Endothelial cell of umbilical vein (primary cell): ENCODE measurements at regions not wholly inside any gene's neighbourhood (a gene's known extent, or its start where the extent isn't known, plus 50 kb on each side); places are given as distances from the start of the nearest gene placed in this dataset.

Experiments
- BruUV-seq: library from RNA; stranded (reverse); fragments of 400-500 nt; replicated peaks from 2 replicates; lab custom pipeline; 2021; lab: Mats Ljungman, UMichigan
- CTCF ChIA-PET: fragments of 300-600, 350-600 bp; sonication (Branson Sonifier 250); formaldehyde crosslinking; loops from one replicate; lab custom pipeline; 2021; ENCODE audit warnings: antibody characterized with exemption, inconsistent platforms; lab: Charles Lee
- POLR2A ChIA-PET: fragments of 300-600, 350-600 bp; sonication (Branson Sonifier 250); formaldehyde crosslinking; loops from one replicate; lab custom pipeline; 2021; ENCODE audit warnings: antibody characterized with exemption, inconsistent platforms; lab: Charles Lee
- DNase-seq: peaks from one replicate; pipeline ENCODE4 v3.0.0-alpha.2; 2011; ENCODE audit warnings: low read depth, low spot score
- FAIRE-seq: peaks from 2 replicates; lab custom pipeline; 2011; peaks lifted over from hg19 to GRCh38; lab: Jason Lieb, UNC
- H2AFZ ChIP-seq: 2 replicates; pipeline ENCODE4 v1.6.0; 2012; ENCODE audit warnings: low read depth, low read length, control low read depth, inconsistent platforms
- H3K27ac ChIP-seq: 2 replicates; pipeline ENCODE4 v1.5.1; 2011; ENCODE audit warnings: low read depth, mild to moderate bottlenecking, control low read depth, low read length, moderate library complexity; ENCODE audit not compliant: insufficient read depth
- H3K27me3 ChIP-seq, 2 experiments: 2 replicates each; pipeline versions ENCODE4 v1.6.0 to v1.6.1; 2011; ENCODE audit warnings: low read length in 2 of 2, mixed read lengths in 1 of 2; ENCODE audit not compliant: control insufficient read depth in 2 of 2, insufficient read depth in 2 of 2
- H3K36me3 ChIP-seq, 2 experiments: 2 replicates in 1 of 2; 3 replicates in 1 of 2; pipeline ENCODE4 v1.5.1; 2011; ENCODE audit warnings: low read length in 2 of 2, mild to moderate bottlenecking in 1 of 2, moderate library complexity in 1 of 2; ENCODE audit not compliant: control insufficient read depth in 2 of 2, insufficient read depth in 2 of 2; ENCODE audit errors: extremely low read depth in 1 of 2
- H3K4me1 ChIP-seq: 3 replicates; pipeline ENCODE4 v1.5.1; 2011; ENCODE audit warnings: mild to moderate bottlenecking, low read length; ENCODE audit not compliant: control insufficient read depth, insufficient read depth; ENCODE audit errors: extremely low read depth
- H3K4me2 ChIP-seq: 2 replicates; pipeline ENCODE4 v1.6.1; 2011; ENCODE audit warnings: low read length, control low read depth, mixed read lengths; ENCODE audit not compliant: insufficient read depth
- H3K4me3 ChIP-seq, 3 experiments: fragments of 200-600 bp in 1 of 3; sonication (generic), shearing (Covaris generic) in 1 of 3; replicated peaks in 1 of 3; 2 replicates each; pipeline ENCODE4 v1.5.1; 2011 to 2016; ENCODE audit warnings: control low read depth in 3 of 3, low read length in 3 of 3, mild to moderate bottlenecking in 2 of 3, inconsistent platforms in 1 of 3, low read depth in 1 of 3, moderate library complexity in 1 of 3; ENCODE audit not compliant: insufficient read depth in 1 of 3
- H3K79me2 ChIP-seq: 2 replicates; pipeline ENCODE4 v1.6.0; 2012; ENCODE audit warnings: low read length, inconsistent platforms; ENCODE audit not compliant: control insufficient read depth, insufficient read depth
- H3K9ac ChIP-seq: replicated peaks from 2 replicates; pipeline ENCODE3; 2011; ENCODE audit warnings: low read length, control low read depth; ENCODE audit not compliant: insufficient read depth; ENCODE audit errors: extremely low read depth
- H3K9me1 ChIP-seq: replicated peaks from 3 replicates; pipeline ENCODE4 v1.6.0; 2011; ENCODE audit warnings: mild to moderate bottlenecking, low read length; ENCODE audit not compliant: control insufficient read depth, insufficient read depth; ENCODE audit errors: extremely low read depth
- H3K9me3 ChIP-seq: replicated peaks from 2 replicates; pipeline ENCODE4 v1.5.1; 2012; ENCODE audit warnings: low read length, inconsistent platforms; ENCODE audit not compliant: control insufficient read depth, insufficient read depth
- H4K20me1 ChIP-seq: replicated peaks from 2 replicates; pipeline ENCODE3; 2011; ENCODE audit warnings: mild to moderate bottlenecking, low read length; ENCODE audit not compliant: control insufficient read depth, insufficient read depth; ENCODE audit errors: extremely low read depth
- CTCF ChIP-seq, 2 donors: IDR thresholded peaks; 1 replicate in 1 of 2; 2 replicates in 1 of 2; pipeline ENCODE4 v1.5.1; 2011; ENCODE audit warnings: low read length in 2 of 2, mild to moderate bottlenecking in 2 of 2, moderate library complexity in 2 of 2, control low read depth in 1 of 2, inconsistent platforms in 1 of 2, low read depth in 1 of 2; ENCODE audit not compliant: insufficient read depth in 1 of 2; ENCODE audit errors: extremely low read depth in 1 of 2
- EZH2 ChIP-seq: IDR thresholded peaks from 2 replicates; pipeline ENCODE4 v1.6.1; 2012; ENCODE audit warnings: borderline replicate concordance, low read depth, mild to moderate bottlenecking, moderate library complexity, low read length, inconsistent platforms; ENCODE audit not compliant: severe bottlenecking
- FOS ChIP-seq: IDR thresholded peaks from 2 replicates; pipeline ENCODE4 v1.6.1; 2011; ENCODE audit warnings: mild to moderate bottlenecking, low read length, moderate library complexity, borderline replicate concordance; ENCODE audit not compliant: insufficient read depth
- GATA2 ChIP-seq: IDR thresholded peaks from 2 replicates; pipeline ENCODE4 v1.7.0; 2011; ENCODE audit warnings: low read depth, mild to moderate bottlenecking, moderate library complexity, mixed read lengths, low read length; ENCODE audit not compliant: insufficient read length, insufficient read depth
- JUN ChIP-seq: IDR thresholded peaks from 2 replicates; pipeline ENCODE4 v1.6.1; 2011; ENCODE audit warnings: borderline replicate concordance, low read depth; ENCODE audit not compliant: insufficient read length, insufficient read depth
- MAX ChIP-seq: IDR thresholded peaks from 2 replicates; pipeline ENCODE4 v1.6.1; 2011; ENCODE audit not compliant: insufficient read depth, insufficient read length
- MYC ChIP-seq: IDR thresholded peaks from one replicate; pipeline ENCODE4 v1.6.1; 2011; ENCODE audit warnings: mild to moderate bottlenecking, low read depth, low read length
- POLR2A ChIP-seq: IDR thresholded peaks from 2 replicates; pipeline ENCODE4 v1.6.1; 2012; ENCODE audit warnings: low read depth, mild to moderate bottlenecking, control low read depth, low read length
- POLR2AphosphoS5 ChIP-seq: IDR thresholded peaks from 2 replicates; pipeline ENCODE4 v1.6.1; 2012; ENCODE audit warnings: low read depth, mild to moderate bottlenecking, control low read depth, low read length, moderate library complexity; ENCODE audit not compliant: insufficient read depth
- dilution Hi-C: fragments of 300-500 bp; cut with MboI; formaldehyde crosslinking; loops from one replicate; pipeline ENCODE4 v1.15.0; 2019; ENCODE audit warnings: low sequenced_read_pairs; ENCODE audit not compliant: extremely low pct_ligation_motif_present
- intact Hi-C: fragments of 100-400 bp; cut with micrococcal nuclease; formaldehyde crosslinking; loops from one replicate; pipeline ENCODE4 v1.10.0; 2022

GRCh38 chr4:38292529-38292928 lies 332.3 kb downstream of the PTTG2 start:
- CTCF ChIA-PET = interaction anchor here (1.6 kb wide), 1 partner anchor 10 kb away, joined by 4 read pairs; no protein-coding TSS in a partner anchor
- H3K9ac ChIP-seq = no peak overlapping the region
- no peak for TF ChIP-seq CTCF (IDR thresholded peaks at IDR 0.05; ENCODE audit: extremely low read depth in 1 of 2, insufficient read depth in 1 of 2, low read depth in 1 of 2, low read length in 2 of 2)
- no peak for TF ChIP-seq FOS
- TF ChIP-seq POLR2AphosphoS5 = no peak
- TF ChIP-seq JUN = no peak
- no peak for TF ChIP-seq GATA2
- no peak for TF ChIP-seq EZH2
- TF ChIP-seq MYC = no peak
- TF ChIP-seq MAX = no peak
- no peak for TF ChIP-seq POLR2A
- H3K27me3 ChIP-seq = no peaks in the 10 kb centered on the region
- no peak overlapping the region for H3K4me3 ChIP-seq
- H3K9me1 ChIP-seq = no peaks in the 10 kb centered on the region
- no peak overlapping the region for H3K27ac ChIP-seq
- no peaks in the 10 kb centered on the region for H4K20me1 ChIP-seq
- H2AFZ ChIP-seq = no peak overlapping the region
- BruUV-seq = no TSS peak
- H3K9me3 ChIP-seq = no peaks in the 10 kb centered on the region
- peaks cover 13% of the 10 kb centered on the region for H3K4me1 ChIP-seq
- dilution Hi-C loops = no loop called here
- no peak overlapping the region for H3K4me2 ChIP-seq
- intact Hi-C loops = no loop called here
- H3K36me3 ChIP-seq = no peaks in the 10 kb centered on the region
- no peaks in the 10 kb centered on the region for H3K79me2 ChIP-seq
- DNase-seq (no peak), FAIRE-seq (no peak)
- POLR2A ChIA-PET = no interaction called here
